IMR-90 (cell line): ENCODE measurements at regions not wholly inside any gene's neighbourhood (a gene's known extent, or its start where the extent isn't known, plus 50 kb on each side); places are given as distances from the start of the nearest gene placed in this dataset.

ENCODE experiments used
- CTCF ChIP-seq: conservative IDR thresholded peaks from 2 replicates; pipeline ENCODE4 v1.5.1; 2012; ENCODE audit warnings: mild to moderate bottlenecking, low read depth, low read length, improper control_type of control experiment
- ELK1 ChIP-seq: fragments of 150-350 bp; IDR thresholded peaks from 2 replicates; pipeline ENCODE4 v1.6.1; 2016; ENCODE audit warnings: low read depth, mild to moderate bottlenecking, low read length, moderate library complexity, borderline replicate concordance
- NFE2L2 ChIP-seq: fragments of 150-350 bp; IDR thresholded peaks from 2 replicates; pipeline ENCODE4 v1.6.1; 2016; ENCODE audit warnings: low read depth, mild to moderate bottlenecking, low read length

- no peak for TF ChIP-seq CTCF
- no peak for TF ChIP-seq NFE2L2
- no peak for TF ChIP-seq ELK1
Observed at GRCh38 chr1:29406814-29407213, 170.5 kb downstream of the PTPRU start.
